Right lung (tissue), 2 donors: ENCODE measurements at regions not wholly inside any gene's neighbourhood (a gene's known extent, or its start where the extent isn't known, plus 50 kb on each side); places are given as distances from the start of the nearest gene placed in this dataset.
"Not testable (repeated sequence)": the region's sequence is repeated elsewhere in the genome, so short reads cannot be mapped to it uniquely, and the experiment has no call there.

ENCODE experiments used
- DNase-seq, 2 donors: peaks; one replicate each; pipeline ENCODE4 v3.0.0-alpha.2; 2013

DNA sequence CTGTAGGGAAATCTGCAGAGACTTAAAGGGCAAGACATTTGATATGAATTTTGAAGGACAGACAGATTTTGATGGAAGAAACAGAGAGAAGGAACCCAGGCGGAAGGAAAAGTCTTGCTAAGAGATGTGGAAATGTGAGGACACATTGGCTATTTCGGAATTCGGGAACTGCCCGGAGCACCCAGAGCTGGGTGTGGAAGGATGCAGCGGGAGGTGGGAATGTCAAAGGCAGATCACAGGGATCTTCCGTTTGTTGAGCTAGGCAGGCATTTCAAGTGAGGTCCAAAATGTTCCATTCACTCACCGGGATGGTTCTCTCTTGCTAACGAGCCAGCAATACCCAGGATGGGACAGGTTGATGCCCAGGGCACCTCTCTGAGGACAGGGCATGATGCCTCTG lies 87.2 kb upstream of the CTBP2 start:
- no peak for DNase-seq

DNA sequence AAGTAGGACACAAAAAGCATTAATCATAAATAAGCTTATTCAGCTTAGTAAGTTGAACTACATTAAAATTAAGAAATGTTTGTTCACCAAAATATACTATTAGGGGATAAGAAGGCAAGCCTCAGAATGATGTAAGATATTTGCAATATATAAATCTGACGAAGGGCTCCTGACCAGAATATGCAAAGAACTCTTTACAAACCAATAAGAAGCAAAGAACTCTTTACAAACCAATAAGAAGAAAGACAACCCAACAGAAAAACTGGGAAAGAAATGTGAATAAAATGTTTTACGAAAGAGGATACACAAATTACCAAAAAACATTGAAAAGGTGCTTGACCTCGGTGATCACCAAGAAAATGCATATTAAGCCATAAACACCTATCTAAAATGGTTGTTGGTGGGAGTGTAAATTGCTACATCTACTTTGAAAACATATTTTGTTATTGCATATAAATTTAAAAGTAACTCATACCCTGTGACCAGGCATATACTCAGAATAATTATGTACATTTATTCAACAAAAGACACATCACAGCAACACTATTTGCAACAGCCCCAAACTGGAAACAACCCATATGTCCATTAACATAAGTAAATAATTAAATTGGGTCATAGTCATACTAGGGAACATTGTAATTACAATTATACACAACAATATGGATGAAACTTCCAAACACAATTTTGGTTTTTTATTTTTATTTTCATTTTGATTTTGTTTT lies 83.3 kb upstream of the CTBP2 start:
- DNase-seq, result no peak

DNA sequence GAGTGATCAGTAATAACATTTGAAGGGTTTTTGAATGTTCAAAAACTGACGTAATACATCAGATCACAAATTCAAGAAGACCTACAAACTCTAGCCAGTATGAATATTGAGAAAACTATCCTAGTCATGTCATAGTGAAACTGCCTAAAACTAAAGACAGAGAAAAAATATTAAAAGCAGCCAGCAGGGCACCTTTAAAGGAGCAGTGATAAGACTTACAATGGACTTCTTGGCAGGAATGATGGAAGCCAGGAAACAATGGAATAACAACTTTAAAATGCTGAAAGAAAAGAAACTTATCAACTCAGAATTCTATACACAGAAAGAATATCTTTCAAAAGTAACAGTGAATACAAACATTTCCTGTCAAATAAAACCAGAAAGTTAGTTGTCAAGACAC lies 78.3 kb upstream of the CTBP2 start:
- DNase-seq, result no peak

DNA sequence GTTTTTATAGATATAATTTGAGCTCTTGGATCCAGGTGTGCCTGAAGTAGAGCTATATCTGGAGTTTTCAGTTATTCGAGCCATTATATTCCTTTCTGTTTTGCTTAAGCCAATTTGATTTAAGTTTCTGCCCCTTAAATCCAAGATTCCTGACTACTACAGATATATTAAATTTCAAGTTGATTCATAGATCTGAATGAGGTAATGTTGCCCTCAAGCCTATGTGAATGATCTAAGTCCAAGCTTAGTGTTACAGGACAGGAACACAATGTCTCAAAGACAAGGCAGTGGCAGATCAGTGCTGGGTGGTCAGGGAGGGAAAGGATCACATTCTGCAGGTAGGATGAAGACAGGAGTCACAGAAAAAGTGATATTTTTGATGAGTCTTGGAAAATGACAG lies 75.7 kb upstream of the CTBP2 start:
- no peak for DNase-seq

DNA sequence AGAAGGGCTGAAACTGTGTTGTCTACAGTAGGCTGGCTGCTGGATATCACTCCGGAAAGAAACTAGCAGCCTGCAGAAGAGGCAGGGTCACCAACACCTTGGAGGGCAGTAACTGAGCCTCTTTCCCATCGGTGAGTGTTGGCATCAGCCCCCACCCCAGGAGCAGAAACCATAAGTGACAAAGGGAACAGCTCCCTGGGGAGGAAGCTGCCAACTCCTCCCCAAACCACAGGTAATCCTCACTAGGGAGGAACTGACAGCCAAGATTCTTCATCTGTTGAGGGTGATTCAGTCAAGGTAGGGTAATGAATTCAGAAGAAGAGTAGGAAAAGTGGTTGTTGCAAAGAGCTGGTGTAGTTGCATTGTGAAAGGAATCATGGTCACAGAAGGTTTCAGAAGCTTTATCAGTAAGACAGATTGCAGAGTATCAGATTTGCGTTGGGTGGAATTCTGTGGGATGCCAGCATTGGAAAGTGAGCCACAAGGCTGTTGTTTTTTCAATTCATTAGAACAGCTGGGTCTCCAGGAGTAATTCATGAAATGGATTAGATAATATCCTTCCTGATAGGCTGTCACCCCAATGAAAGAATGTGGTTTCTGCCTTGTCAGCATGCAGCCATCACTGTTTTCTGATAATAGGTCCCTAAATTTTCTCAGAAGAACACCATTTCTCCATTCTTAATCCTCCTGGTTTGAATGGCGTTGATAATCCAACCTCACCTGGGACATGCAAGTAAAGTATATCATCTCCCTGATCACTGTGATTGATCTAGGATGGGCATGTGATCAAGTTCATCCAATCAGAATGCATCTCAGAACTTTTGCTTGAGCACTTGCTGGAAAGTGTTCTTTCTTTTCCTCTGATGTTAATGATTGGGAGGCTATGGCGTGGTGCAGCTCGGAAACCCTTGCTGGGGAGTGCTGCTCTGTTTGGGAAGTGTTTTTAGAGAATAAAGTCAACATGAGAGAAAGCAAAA lies 75.0 kb upstream of the CTBP2 start:
- no peak for DNase-seq

DNA sequence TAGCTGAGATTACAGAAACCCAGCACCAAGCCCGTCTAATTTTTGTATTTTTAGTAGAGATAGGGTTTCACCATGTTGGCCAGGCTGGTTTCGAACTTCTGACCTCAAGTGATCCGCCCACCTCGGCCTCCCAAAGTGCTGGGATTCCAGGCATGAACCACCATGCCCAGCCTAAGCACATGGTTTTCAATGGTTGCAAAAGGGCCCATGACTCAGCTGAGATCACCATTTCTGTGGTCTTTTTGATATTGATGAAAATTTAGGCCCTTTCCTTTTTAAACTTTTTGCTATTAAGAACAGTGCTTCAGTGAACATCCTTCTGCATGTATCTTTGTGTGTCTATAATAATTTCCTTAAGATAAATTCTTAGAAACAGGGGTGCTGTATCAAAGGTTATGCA lies 74.2 kb upstream of the CTBP2 start:
- DNase-seq, result not testable (repeated sequence)

DNA sequence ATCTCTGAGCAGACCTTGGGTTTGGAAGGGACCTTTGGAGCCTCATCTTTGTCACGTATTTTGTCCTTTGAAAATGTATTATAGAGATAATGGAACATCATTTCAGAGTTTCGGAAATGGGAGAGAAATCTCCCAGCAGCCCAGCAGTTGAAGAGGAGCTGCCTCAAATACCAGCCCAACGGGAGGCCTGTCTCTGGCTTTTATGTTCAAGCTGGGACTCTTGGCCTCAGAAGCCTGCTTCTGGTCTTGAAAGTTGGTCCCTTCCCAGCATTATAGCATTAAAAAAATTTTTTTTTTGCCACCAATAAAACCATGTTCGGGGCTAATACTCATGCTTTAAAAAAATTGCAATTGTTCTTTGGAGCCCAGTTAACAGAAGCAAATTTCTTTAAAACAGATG lies 73.4 kb upstream of the CTBP2 start:
- DNase-seq, result no peak

DNA sequence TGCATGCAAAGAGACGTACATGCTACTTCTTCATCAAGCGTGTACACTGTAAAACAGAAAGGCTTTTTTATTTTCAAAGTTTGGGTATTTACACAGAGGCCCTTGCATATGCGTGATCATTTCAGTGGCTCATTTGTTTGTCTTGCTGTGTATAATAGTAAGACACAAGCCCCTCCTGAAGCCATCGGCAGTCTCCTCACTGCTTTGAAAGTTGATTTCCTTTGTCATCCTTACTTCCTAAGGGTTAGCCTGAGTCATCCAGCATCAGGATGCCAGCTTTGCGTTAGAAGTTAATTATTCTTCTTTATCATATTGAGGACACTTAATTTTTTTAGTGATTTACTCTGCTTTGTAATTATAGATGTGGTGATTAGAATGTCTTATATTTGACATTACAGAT lies 72.5 kb upstream of the CTBP2 start:
- DNase-seq, result no peak

DNA sequence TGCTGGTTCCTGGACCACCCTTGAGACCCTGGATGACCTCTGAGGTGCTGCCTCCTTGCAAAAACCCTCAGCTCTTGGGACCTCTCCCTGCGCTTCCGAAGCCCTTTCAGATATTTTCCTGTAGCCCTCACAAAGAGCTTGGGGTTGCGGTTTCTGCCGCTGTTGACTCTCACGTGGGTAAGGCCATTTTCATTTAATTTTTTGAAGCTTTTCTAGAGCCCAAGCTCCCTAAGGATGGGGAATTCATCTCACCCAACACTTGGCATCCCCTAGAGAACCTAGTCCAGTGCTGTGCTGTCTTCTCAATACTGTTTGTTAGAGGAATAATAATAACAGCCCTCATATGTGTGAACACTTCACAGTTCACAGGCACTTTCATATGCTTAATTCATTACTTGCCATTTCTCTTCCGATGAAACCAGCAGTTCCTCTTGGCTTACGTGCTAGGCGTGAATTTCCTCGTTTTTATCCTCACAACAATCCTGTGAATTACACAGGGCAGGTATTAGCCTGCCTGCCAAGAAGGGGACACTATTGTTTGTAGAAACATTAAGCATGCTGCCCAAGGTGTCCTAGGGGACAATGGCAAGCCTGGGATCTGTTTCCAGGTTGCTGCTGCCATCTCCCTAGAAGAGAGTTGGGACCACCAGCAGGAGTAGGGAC lies 71.6 kb upstream of the CTBP2 start:
- DNase-seq, result no peak

DNA sequence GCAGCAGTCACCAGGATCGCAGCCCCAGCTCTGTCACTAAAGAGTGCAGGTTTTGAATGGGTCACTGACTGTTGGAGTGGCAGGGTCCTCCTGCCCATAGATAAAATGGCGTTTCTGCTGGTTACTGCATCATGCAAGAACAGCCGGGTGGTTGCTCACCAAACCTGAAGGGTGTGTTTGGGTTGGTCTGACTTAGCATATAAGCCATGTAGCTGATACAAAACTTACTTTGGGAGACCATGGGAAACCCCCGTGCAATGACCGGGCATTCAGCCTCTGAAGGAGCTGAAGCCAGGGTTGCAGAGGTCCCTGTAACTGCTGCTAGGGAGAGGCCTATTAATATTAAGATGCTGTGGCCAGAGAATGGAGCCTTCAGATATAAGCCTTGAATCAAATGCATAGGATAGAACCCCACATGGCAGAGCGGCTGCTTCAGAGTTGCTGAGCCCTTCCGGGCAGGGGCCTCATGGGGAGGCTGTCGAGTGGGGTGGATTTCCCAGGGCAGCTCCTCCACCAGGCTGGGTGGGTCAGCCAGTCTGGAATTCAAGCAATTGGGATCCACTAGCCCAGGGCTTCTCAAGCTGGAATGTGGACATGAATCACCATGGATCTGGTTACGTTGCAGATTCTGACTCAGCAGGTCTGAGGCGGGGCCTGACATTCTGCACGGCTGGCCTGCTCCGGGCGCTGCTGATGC lies 70.9 kb upstream of the CTBP2 start:
- no peak for DNase-seq

DNA sequence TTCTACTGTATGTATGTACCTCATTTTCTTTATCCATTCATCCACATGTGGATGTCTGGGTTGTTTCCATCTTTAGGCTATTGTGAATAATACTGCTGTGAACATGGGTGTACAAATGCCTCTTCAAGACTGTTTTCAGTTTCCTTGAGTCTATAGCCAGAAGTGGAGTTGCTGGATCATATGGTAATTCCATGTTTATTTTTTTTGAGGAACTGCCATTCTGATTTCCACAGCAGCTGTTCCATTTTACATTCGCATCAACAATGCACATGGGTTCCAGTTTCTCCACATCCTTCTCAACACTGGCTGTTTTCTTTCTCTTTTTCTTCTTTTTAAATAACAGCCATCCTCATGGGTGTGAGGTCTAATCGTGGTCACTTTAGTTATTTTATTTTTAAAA lies 69.9 kb upstream of the CTBP2 start:
- DNase-seq, result no peak

DNA sequence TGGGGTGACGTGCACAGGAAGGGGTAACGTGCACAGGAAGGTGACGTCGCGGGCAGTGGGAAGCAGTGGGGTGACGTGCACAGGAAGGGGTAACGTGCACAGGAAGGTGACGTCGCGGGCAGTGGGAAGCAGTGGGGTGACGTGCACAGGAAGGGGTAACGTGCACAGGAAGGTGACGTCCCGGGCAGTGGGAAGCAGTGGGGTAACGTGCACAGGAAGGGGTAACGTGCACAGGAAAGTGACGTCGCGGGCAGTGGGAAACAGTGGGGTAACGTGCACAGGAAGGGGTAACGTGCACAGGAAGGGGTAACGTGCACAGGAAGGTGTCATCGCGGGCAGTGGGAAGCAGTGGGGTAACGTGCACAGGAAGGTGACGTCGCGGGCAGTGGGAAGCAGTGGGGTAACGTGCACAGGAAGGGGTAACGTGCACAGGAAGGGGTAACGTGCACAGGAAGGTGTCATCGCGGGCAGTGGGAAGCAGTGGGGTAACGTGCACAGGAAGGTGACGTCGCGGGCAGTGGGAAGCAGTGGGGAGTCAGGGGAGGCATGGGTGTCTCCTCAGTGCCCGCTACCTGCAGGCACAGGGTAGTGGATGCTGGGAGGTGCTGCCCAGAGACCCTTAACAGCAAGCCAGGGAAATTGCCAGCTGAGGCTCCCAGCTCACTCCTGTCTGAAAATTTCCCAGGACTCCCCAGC lies 68.0 kb upstream of the CTBP2 start:
- DNase-seq, result not testable (repeated sequence)

DNA sequence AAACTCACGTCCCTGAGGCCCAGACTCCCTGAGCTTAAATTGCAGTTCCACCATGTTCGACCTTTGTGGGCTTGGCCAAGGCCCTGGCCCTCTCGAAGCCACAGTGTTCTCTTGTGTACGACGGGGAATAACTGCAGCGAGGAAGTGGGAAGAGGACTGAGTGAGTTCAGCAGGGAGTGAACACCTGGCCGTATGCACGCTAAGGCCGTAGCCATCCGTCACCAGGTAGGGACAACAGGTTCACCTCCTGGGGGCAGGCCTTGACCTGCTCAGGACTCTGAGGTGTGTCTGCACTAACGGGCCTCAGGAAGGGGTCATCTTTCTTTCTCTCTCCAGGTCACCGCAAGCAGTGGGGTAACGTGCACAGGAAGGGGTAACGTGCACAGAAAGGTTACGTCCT lies 67.2 kb upstream of the CTBP2 start:
- no peak for DNase-seq

DNA sequence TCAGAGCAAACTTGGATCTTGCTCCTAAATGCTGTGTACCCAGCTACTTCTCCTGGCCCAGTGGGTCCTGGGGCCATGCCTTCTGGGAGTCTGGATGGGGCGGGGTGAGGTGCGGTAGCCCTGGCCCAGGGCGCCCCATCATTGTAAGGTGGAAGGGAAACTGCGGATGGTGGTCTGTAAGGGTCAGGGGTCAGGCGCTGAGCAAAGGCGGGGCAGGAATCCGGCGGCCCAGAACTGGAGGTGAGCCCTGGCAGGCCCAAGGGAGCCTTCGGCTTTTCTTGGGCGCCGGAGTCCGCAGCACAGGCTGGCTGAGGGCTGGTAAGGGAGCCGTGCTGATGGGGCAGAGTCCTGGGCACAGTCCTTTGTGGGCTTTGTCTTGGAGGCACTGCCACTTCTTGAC lies 66.5 kb upstream of the CTBP2 start:
- no peak for DNase-seq

DNA sequence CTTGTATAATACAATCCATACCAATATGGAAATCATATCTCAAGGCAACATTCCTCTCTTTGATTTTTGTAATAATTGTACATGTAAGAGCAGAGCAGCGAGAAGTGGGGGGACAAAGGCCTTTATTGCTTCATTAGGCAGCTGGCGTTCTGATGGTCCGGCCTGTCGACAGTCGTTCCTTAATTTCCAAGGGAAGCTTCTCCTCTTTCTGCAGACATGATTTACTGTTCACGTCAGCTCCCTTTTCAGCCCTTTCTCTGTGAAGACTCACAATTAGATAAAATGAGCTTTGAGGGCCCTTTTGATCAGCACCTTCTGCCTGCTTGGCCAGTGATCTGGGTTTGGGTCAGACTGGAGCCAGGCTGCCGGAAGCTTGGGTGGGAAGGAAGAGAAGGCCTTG lies 65.6 kb upstream of the CTBP2 start:
- no peak for DNase-seq

DNA sequence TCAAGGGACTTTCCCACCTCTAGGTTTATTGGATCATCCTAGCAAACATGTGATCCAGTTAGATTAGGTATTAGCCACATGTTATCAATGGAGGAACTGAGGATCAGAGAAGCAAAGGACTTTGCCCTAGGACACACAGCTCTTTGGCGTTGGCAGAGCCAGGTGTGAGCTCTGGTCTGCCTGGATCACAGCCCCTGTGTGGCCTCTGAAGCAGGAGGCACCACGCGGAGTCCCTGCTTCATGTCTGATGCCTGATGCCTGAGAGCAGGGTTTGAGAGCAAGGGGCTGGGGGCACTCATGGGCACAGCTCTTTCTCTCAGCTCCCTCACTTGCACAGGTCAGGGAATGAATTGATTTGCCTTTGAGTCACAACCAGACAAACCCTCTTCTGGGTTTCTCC lies 64.7 kb upstream of the CTBP2 start:
- no peak for DNase-seq

DNA sequence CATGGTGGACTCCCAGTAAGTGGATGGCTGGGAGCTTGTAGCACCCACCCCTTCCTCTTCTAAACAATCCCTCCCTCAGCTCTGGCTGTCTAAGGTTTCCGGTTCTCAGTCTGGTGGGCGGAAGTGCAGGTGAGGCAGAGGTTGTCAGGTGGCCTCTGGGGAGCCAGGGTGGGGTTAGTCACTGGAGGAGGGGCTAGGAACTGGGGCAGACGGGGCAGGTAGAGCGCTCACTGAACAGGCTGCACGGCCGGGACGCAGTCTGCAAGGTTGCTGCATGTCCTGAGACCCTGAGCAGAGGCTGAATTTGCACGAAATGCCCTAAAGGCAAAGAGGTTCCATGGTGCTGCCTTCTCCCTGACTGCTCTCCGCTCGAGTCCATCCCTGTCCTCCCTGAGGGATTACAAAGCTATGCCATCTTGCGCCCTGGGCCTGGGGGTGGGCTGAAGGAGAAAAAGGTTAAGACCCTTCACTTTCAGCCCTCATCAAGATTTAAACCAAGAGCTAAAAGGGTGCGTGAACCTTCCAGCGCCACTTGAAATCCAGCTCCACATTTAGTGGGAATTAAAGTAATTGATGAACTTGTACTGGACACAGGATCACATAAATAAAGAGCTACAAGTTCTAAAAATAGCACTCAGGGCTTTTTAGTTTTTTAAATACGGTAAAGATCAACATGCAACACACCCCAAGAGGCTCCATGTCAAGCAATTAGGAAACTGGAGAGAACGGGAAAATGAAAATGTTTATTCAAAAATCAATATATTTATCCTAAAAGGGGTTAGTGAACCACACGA lies 62.3 kb upstream of the CTBP2 start:
- no peak for DNase-seq

DNA sequence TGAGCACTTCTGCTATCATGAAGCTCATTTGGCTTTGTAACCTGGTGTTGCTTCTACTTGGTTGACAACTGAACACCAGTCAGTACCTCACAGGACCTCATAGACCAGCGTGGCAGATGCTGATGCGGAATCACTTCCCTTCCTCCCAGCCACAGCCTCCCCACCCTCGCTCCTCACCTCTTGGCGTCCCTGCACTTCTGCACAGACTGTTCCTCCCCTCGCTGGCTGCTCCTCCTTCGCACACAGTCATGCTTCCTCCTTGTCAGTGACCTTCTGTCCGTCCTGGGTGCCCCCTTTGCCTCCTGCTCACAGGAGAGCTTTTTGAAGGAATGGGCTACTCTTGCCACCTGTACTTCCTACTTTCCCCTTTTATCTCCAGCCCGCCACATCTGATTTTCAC lies 61.4 kb upstream of the CTBP2 start:
- DNase-seq, result no peak

DNA sequence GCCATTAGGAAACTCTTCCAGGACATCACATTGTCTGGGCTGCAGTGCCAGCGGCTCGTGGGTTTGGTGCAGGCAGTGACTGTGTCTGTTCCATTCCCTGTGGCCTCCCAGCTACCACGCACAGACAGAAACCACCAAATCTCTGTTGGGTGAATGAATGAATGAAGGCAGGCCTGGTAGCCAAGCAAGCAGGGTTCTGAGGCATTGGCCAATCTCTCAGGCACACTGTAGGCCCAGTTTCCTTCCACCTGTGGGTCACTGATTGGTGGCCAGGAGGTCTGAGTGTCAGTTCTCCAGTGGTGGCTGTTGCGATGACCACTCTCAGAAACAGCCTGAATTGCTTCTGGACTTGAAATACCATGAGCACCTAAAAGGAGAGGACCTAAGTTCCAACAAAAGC lies 59.4 kb upstream of the CTBP2 start:
- DNase-seq, result no peak

DNA sequence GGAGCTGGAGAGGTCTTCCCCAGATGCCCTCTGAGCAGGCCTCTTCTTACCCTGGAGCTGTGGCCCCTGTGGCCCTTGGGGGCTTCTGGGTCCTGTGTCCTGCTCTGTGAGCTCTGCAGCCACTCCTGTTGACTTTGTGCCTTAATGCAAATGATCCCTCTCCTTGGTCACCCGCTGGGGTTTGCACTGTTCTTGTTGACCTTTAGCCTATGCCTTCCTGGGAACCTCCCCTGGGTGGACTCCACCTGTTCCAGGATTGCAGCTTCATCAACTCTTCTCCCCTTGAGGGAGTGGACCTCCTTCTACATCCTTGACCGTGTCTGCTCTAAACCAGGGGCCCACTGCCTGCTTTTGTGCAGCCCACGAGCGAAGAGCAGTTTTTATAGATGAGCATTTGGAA lies 58.6 kb upstream of the CTBP2 start:
- DNase-seq, result no peak
